IMR-90 (cell line): ENCODE measurements at regions not wholly inside any gene's neighbourhood (a gene's known extent, or its start where the extent isn't known, plus 50 kb on each side); places are given as distances from the start of the nearest gene placed in this dataset.

Source experiments
- CTCF ChIP-seq: conservative IDR thresholded peaks from 2 replicates; pipeline ENCODE4 v1.5.1; 2012; ENCODE audit warnings: mild to moderate bottlenecking, low read depth, low read length, improper control_type of control experiment
- POLR2A ChIP-seq: IDR thresholded peaks from 2 replicates; pipeline ENCODE4 v1.6.1; 2012; ENCODE audit warnings: mild to moderate bottlenecking, low read depth, low read length
- USF2 ChIP-seq: fragments of 150-350 bp; IDR thresholded peaks from 2 replicates; pipeline ENCODE4 v1.6.1; 2017; ENCODE audit warnings: mild to moderate bottlenecking, antibody characterized with exemption, low read length, low read depth

GRCh38 chr9:90007516-90008440, 403.0 kb downstream of the GADD45G start:
- TF ChIP-seq USF2 (no peak), CTCF (no peak), POLR2A (no peak)
